ENCODE measurements at regions not wholly inside any gene's neighbourhood (a gene's known extent, or its start where the extent isn't known, plus 50 kb on each side); places are given as distances from the start of the nearest gene placed in this dataset.

GRCh38 chrX:40165206-40165605 is 67.4 kb upstream of the BCOR start (continued):
- TF ChIP-seq, protein P1, sequence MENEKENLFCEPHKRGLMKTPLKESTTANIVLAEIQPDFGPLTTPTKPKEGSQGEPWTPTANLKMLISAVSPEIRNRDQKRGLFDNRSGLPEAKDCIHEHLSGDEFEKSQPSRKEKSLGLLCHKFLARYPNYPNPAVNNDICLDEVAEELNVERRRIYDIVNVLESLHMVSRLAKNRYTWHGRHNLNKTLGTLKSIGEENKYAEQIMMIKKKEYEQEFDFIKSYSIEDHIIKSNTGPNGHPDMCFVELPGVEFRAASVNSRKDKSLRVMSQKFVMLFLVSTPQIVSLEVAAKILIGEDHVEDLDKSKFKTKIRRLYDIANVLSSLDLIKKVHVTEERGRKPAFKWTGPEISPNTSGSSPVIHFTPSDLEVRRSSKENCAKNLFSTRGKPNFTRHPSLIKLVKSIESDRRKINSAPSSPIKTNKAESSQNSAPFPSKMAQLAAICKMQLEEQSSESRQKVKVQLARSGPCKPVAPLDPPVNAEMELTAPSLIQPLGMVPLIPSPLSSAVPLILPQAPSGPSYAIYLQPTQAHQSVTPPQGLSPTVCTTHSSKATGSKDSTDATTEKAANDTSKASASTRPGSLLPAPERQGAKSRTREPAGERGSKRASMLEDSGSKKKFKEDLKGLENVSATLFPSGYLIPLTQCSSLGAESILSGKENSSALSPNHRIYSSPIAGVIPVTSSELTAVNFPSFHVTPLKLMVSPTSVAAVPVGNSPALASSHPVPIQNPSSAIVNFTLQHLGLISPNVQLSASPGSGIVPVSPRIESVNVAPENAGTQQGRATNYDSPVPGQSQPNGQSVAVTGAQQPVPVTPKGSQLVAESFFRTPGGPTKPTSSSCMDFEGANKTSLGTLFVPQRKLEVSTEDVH (IDR thresholded peaks at IDR 0.05; ENCODE audit: low read depth, partially characterized antibody) = no peak
- TF ChIP-seq STAT1 (conservative IDR thresholded peaks at IDR 0.05) = no peak
- no peak for TF ChIP-seq TARDBP (IDR thresholded peaks at IDR 0.05; ENCODE audit: borderline replicate concordance)
- no peak for TF ChIP-seq CHD1 (IDR thresholded peaks at IDR 0.05; ENCODE audit: low read depth, low read length)

DNA sequence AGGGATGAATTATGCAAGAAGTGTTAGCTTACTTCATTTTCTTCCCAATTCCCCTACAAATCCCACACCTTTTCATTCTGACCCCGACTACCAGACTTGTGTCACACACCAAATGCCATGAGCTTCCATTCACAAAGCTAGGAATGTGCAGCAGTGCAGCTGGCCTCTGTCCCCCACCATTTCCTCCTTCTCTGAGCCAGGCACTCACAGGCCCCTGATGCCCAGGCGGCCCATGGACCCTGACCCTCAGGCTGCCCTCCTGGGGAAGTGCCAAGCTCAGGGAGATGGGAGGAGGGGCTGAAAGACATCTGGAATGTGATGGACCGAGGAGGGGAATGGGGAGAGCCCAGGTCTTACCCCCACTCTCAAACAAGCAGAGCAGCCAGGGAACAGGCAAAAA is 67.0 kb upstream of the BCOR start:
- ATAC-seq (no peak), FAIRE-seq (no peak), DNase-seq (ENCODE audit: low read depth, low spot score) (no peak)
- RAD21 ChIA-PET (ENCODE audit: unreplicated experiment) = interaction anchor here (0.5 kb wide), 1 partner anchor 281 kb away, joined by 3 read pairs; no protein-coding TSS in a partner anchor
- Histone ChIP-seq H3K4me1 (ENCODE audit: control insufficient read depth, insufficient read depth, low read length) (peaks cover 5% of the 10 kb centered on the region; the same call in 1 of the 2 replicates), H3K79me2 (ENCODE audit: control insufficient read depth, insufficient read depth, low read length) (no peaks in the 10 kb centered on the region; the same call in 1 of the 2 replicates), H4K20me1 (ENCODE audit: control insufficient read depth, insufficient read depth) (no peaks in the 10 kb centered on the region; the same call in 1 of the 2 replicates), H3K4me3 (no peak overlapping the region), H3K27me3 (replicated peaks in 1 of 2; ENCODE audit: control insufficient read depth in 2 of 2, insufficient read depth in 2 of 2, low read length in 1 of 2) (no peaks in the 10 kb centered on the region), H2AFZ (ENCODE audit: control insufficient read depth, low read depth, low read length) (no peak overlapping the region), H3K4me2 (ENCODE audit: control insufficient read depth, insufficient read depth) (no peak overlapping the region), H3K9ac (ENCODE audit: control insufficient read depth, insufficient read depth, low read length) (no peak overlapping the region), H3K9me3 (replicated peaks; ENCODE audit: control insufficient read depth, insufficient read depth, low read length) (no peaks in the 10 kb centered on the region; the same call in 2 of the 3 replicates), H3K27ac (ENCODE audit: control insufficient read depth, insufficient read depth) (no peak overlapping the region), H3K36me3 (ENCODE audit: control insufficient read depth in 2 of 2, insufficient read depth in 2 of 2, low read length in 1 of 2) (no peaks in the 10 kb centered on the region)
- intact Hi-C loops (cut with micrococcal nuclease; ENCODE audit: unreplicated experiment) (loop anchor here (5.0 kb wide), 1 partner anchor 352 kb away; no protein-coding TSS in a partner anchor), in situ Hi-C loops (cut with MboI) (no loop called here)
- POLR2A ChIA-PET = interaction anchor here (0.6 kb wide), 1 partner anchor 128 kb away, joined by 3 read pairs; no protein-coding TSS in a partner anchor
- no TSS peak for BruUV-seq (replicated peaks)
- CTCF ChIA-PET = no interaction called here
- 43% methylated on average over 3 of the region's 3 CpGs for WGBS (ENCODE audit: insufficient coverage, insufficient replicate concordance, low lambda C conversion rate, missing lambda C conversion rate)
- SMC1A ChIA-PET (ENCODE audit: uncharacterized antibody, unreplicated experiment) = no interaction called here
- TF ChIP-seq CHD4 (IDR thresholded peaks at IDR 0.05) (no peak), IRF5 (IDR thresholded peaks at IDR 0.05; ENCODE audit: borderline replicate concordance) (no peak), NR2C2 (IDR thresholded peaks at IDR 0.05; ENCODE audit: borderline replicate concordance, control insufficient read depth, insufficient read length, low read depth) (no peak), BHLHE40 (IDR thresholded peaks at IDR 0.05; ENCODE audit: borderline replicate concordance in 1 of 2, low read depth in 2 of 2, low read length in 1 of 2) (no peak), ZSCAN29 (IDR thresholded peaks at IDR 0.05) (no peak), ATF7 (IDR thresholded peaks at IDR 0.05; ENCODE audit: low read depth) (no peak), E4F1 (IDR thresholded peaks at IDR 0.05; ENCODE audit: borderline replicate concordance, partially characterized antibody) (no peak)
- TF ChIP-seq, protein P2, sequence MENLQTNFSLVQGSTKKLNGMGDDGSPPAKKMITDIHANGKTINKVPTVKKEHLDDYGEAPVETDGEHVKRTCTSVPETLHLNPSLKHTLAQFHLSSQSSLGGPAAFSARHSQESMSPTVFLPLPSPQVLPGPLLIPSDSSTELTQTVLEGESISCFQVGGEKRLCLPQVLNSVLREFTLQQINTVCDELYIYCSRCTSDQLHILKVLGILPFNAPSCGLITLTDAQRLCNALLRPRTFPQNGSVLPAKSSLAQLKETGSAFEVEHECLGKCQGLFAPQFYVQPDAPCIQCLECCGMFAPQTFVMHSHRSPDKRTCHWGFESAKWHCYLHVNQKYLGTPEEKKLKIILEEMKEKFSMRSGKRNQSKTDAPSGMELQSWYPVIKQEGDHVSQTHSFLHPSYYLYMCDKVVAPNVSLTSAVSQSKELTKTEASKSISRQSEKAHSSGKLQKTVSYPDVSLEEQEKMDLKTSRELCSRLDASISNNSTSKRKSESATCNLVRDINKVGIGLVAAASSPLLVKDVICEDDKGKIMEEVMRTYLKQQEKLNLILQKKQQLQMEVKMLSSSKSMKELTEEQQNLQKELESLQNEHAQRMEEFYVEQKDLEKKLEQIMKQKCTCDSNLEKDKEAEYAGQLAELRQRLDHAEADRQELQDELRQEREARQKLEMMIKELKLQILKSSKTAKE (IDR thresholded peaks at IDR 0.05; ENCODE audit: low read depth, poor library complexity, severe bottlenecking) = no peak
